Endothelial cell of umbilical vein (primary cell): ENCODE measurements at regions not wholly inside any gene's neighbourhood (a gene's known extent, or its start where the extent isn't known, plus 50 kb on each side); places are given as distances from the start of the nearest gene placed in this dataset.

ENCODE experiments used
- BruUV-seq: library from RNA; stranded (reverse); fragments of 400-500 nt; replicated peaks from 2 replicates; lab custom pipeline; 2021; lab: Mats Ljungman, UMichigan
- CTCF ChIA-PET: fragments of 300-600, 350-600 bp; sonication (Branson Sonifier 250); formaldehyde crosslinking; loops from one replicate; lab custom pipeline; 2021; ENCODE audit warnings: antibody characterized with exemption, inconsistent platforms; lab: Charles Lee
- POLR2A ChIA-PET: fragments of 300-600, 350-600 bp; sonication (Branson Sonifier 250); formaldehyde crosslinking; loops from one replicate; lab custom pipeline; 2021; ENCODE audit warnings: antibody characterized with exemption, inconsistent platforms; lab: Charles Lee
- DNase-seq: peaks from one replicate; pipeline ENCODE4 v3.0.0-alpha.2; 2011; ENCODE audit warnings: low read depth, low spot score
- FAIRE-seq: peaks from 2 replicates; lab custom pipeline; 2011; peaks lifted over from hg19 to GRCh38; lab: Jason Lieb, UNC
- H2AFZ ChIP-seq: 2 replicates; pipeline ENCODE4 v1.6.0; 2012; ENCODE audit warnings: low read depth, low read length, control low read depth, inconsistent platforms
- H3K27ac ChIP-seq: 2 replicates; pipeline ENCODE4 v1.5.1; 2011; ENCODE audit warnings: low read depth, mild to moderate bottlenecking, control low read depth, low read length, moderate library complexity; ENCODE audit not compliant: insufficient read depth
- H3K27me3 ChIP-seq, 2 experiments: 2 replicates each; pipeline versions ENCODE4 v1.6.0 to v1.6.1; 2011; ENCODE audit warnings: low read length in 2 of 2, mixed read lengths in 1 of 2; ENCODE audit not compliant: control insufficient read depth in 2 of 2, insufficient read depth in 2 of 2
- H3K36me3 ChIP-seq, 2 experiments: 2 replicates in 1 of 2; 3 replicates in 1 of 2; pipeline ENCODE4 v1.5.1; 2011; ENCODE audit warnings: low read length in 2 of 2, mild to moderate bottlenecking in 1 of 2, moderate library complexity in 1 of 2; ENCODE audit not compliant: control insufficient read depth in 2 of 2, insufficient read depth in 2 of 2; ENCODE audit errors: extremely low read depth in 1 of 2
- H3K4me1 ChIP-seq: 3 replicates; pipeline ENCODE4 v1.5.1; 2011; ENCODE audit warnings: mild to moderate bottlenecking, low read length; ENCODE audit not compliant: control insufficient read depth, insufficient read depth; ENCODE audit errors: extremely low read depth
- H3K4me2 ChIP-seq: 2 replicates; pipeline ENCODE4 v1.6.1; 2011; ENCODE audit warnings: low read length, control low read depth, mixed read lengths; ENCODE audit not compliant: insufficient read depth
- H3K4me3 ChIP-seq, 3 experiments: fragments of 200-600 bp in 1 of 3; sonication (generic), shearing (Covaris generic) in 1 of 3; replicated peaks in 1 of 3; 2 replicates each; pipeline ENCODE4 v1.5.1; 2011 to 2016; ENCODE audit warnings: control low read depth in 3 of 3, low read length in 3 of 3, mild to moderate bottlenecking in 2 of 3, inconsistent platforms in 1 of 3, low read depth in 1 of 3, moderate library complexity in 1 of 3; ENCODE audit not compliant: insufficient read depth in 1 of 3
- H3K79me2 ChIP-seq: 2 replicates; pipeline ENCODE4 v1.6.0; 2012; ENCODE audit warnings: low read length, inconsistent platforms; ENCODE audit not compliant: control insufficient read depth, insufficient read depth
- H3K9ac ChIP-seq: replicated peaks from 2 replicates; pipeline ENCODE3; 2011; ENCODE audit warnings: low read length, control low read depth; ENCODE audit not compliant: insufficient read depth; ENCODE audit errors: extremely low read depth
- H3K9me1 ChIP-seq: replicated peaks from 3 replicates; pipeline ENCODE4 v1.6.0; 2011; ENCODE audit warnings: mild to moderate bottlenecking, low read length; ENCODE audit not compliant: control insufficient read depth, insufficient read depth; ENCODE audit errors: extremely low read depth
- H3K9me3 ChIP-seq: replicated peaks from 2 replicates; pipeline ENCODE4 v1.5.1; 2012; ENCODE audit warnings: low read length, inconsistent platforms; ENCODE audit not compliant: control insufficient read depth, insufficient read depth
- H4K20me1 ChIP-seq: replicated peaks from 2 replicates; pipeline ENCODE3; 2011; ENCODE audit warnings: mild to moderate bottlenecking, low read length; ENCODE audit not compliant: control insufficient read depth, insufficient read depth; ENCODE audit errors: extremely low read depth
- CTCF ChIP-seq, 2 donors: IDR thresholded peaks; 1 replicate in 1 of 2; 2 replicates in 1 of 2; pipeline ENCODE4 v1.5.1; 2011; ENCODE audit warnings: low read length in 2 of 2, mild to moderate bottlenecking in 2 of 2, moderate library complexity in 2 of 2, control low read depth in 1 of 2, inconsistent platforms in 1 of 2, low read depth in 1 of 2; ENCODE audit not compliant: insufficient read depth in 1 of 2; ENCODE audit errors: extremely low read depth in 1 of 2
- EZH2 ChIP-seq: IDR thresholded peaks from 2 replicates; pipeline ENCODE4 v1.6.1; 2012; ENCODE audit warnings: borderline replicate concordance, low read depth, mild to moderate bottlenecking, moderate library complexity, low read length, inconsistent platforms; ENCODE audit not compliant: severe bottlenecking
- FOS ChIP-seq: IDR thresholded peaks from 2 replicates; pipeline ENCODE4 v1.6.1; 2011; ENCODE audit warnings: mild to moderate bottlenecking, low read length, moderate library complexity, borderline replicate concordance; ENCODE audit not compliant: insufficient read depth
- GATA2 ChIP-seq: IDR thresholded peaks from 2 replicates; pipeline ENCODE4 v1.7.0; 2011; ENCODE audit warnings: low read depth, mild to moderate bottlenecking, moderate library complexity, mixed read lengths, low read length; ENCODE audit not compliant: insufficient read length, insufficient read depth
- JUN ChIP-seq: IDR thresholded peaks from 2 replicates; pipeline ENCODE4 v1.6.1; 2011; ENCODE audit warnings: borderline replicate concordance, low read depth; ENCODE audit not compliant: insufficient read length, insufficient read depth
- MYC ChIP-seq: IDR thresholded peaks from one replicate; pipeline ENCODE4 v1.6.1; 2011; ENCODE audit warnings: mild to moderate bottlenecking, low read depth, low read length
- POLR2A ChIP-seq: IDR thresholded peaks from 2 replicates; pipeline ENCODE4 v1.6.1; 2012; ENCODE audit warnings: low read depth, mild to moderate bottlenecking, control low read depth, low read length
- POLR2AphosphoS5 ChIP-seq: IDR thresholded peaks from 2 replicates; pipeline ENCODE4 v1.6.1; 2012; ENCODE audit warnings: low read depth, mild to moderate bottlenecking, control low read depth, low read length, moderate library complexity; ENCODE audit not compliant: insufficient read depth
- dilution Hi-C: fragments of 300-500 bp; cut with MboI; formaldehyde crosslinking; loops from one replicate; pipeline ENCODE4 v1.15.0; 2019; ENCODE audit warnings: low sequenced_read_pairs; ENCODE audit not compliant: extremely low pct_ligation_motif_present
- intact Hi-C: fragments of 100-400 bp; cut with micrococcal nuclease; formaldehyde crosslinking; loops from one replicate; pipeline ENCODE4 v1.10.0; 2022
- TF ChIP-seq, protein P1 (sequence below): IDR thresholded peaks from 2 replicates; pipeline ENCODE4 v1.6.1; 2011; ENCODE audit not compliant: insufficient read depth, insufficient read length

DNA sequence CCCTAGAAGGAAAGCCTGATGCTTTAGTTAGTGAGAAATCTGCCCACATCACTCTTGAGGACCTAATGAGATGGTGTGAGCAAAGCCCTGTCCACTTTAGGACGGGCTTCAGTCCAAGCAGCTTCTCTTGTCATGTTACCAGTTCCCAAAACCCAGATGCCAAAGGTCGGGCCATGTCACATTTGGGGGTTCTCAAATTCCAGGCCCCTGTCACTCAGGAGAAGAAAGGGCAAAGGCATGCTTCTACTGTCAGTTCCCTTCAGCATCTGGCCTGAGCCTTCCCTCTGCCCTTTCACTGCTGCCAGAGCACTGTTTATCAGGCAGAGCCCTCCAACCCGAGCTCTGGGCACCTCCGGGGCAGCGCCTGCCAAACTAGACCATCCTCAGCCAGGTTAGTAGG is 556.0 kb downstream of the BNC2 start:
- DNase-seq = no peak
- BruUV-seq = no TSS peak
- H3K9me1 ChIP-seq = no peaks in the 10 kb centered on the region
- no peak overlapping the region for H2AFZ ChIP-seq
- no peaks in the 10 kb centered on the region for H4K20me1 ChIP-seq
- no peak overlapping the region for H3K27ac ChIP-seq
- H3K4me1 ChIP-seq = no peaks in the 10 kb centered on the region
- dilution Hi-C loops (no loop called here), intact Hi-C loops (no loop called here)
- TF ChIP-seq JUN (no peak), CTCF (IDR thresholded peaks at IDR 0.05; ENCODE audit: extremely low read depth in 1 of 2, insufficient read depth in 1 of 2, low read depth in 1 of 2, low read length in 2 of 2) (no peak), MYC (no peak), EZH2 (no peak), GATA2 (no peak), FOS (no peak), POLR2AphosphoS5 (no peak), POLR2A (no peak)
- TF ChIP-seq, protein P1, sequence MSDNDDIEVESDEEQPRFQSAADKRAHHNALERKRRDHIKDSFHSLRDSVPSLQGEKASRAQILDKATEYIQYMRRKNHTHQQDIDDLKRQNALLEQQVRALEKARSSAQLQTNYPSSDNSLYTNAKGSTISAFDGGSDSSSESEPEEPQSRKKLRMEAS = no peak
- no peak for FAIRE-seq
- peaks cover 4% of the 10 kb centered on the region in 2 experiments for H3K27me3 ChIP-seq
- no peak overlapping the region for H3K4me2 ChIP-seq
- H3K79me2 ChIP-seq = no peaks in the 10 kb centered on the region
- no peak overlapping the region for H3K4me3 ChIP-seq
- CTCF ChIA-PET = interaction anchor here (1.7 kb wide), 1 partner anchor 14 kb away, joined by 5 read pairs; no protein-coding TSS in a partner anchor
- POLR2A ChIA-PET = no interaction called here
- H3K9me3 ChIP-seq = no peaks in the 10 kb centered on the region
- H3K36me3 ChIP-seq = no peaks in the 10 kb centered on the region
- no peak overlapping the region for H3K9ac ChIP-seq
